K562 (cell line): ENCODE measurements at regions not wholly inside any gene's neighbourhood (a gene's known extent, or its start where the extent isn't known, plus 50 kb on each side); places are given as distances from the start of the nearest gene placed in this dataset.

Experiments
- CREB1 ChIP-seq, 2 experiments: sonication (generic) in 1 of 2; formaldehyde crosslinking in 1 of 2; IDR thresholded peaks; 2 replicates each; pipeline versions ENCODE4 v1.6.1 to v1.8.0; 2012 to 2022; ENCODE audit warnings: inconsistent platforms in 1 of 2, mild to moderate bottlenecking in 1 of 2, missing genetic modification reagents in 1 of 2, moderate library complexity in 1 of 2
- DACH1 ChIP-seq: fragments of 450-650 bp; IDR thresholded peaks from 2 replicates; pipeline ENCODE4 v1.6.1; 2018; ENCODE audit not compliant: partially characterized antibody
- MYNN ChIP-seq, 2 experiments: sonication (generic); formaldehyde crosslinking in 1 of 2; IDR thresholded peaks; 2 replicates each; pipeline versions ENCODE4 v1.5.0 to v1.6.1; 2016 to 2020; ENCODE audit warnings: antibody characterized with exemption in 1 of 2, missing genetic modification reagents in 1 of 2
- SMARCB1 ChIP-seq: IDR thresholded peaks from 2 replicates; pipeline ENCODE4 v1.6.1; 2011; ENCODE audit warnings: improper control_type of control experiment, low read depth; ENCODE audit not compliant: insufficient read length
- SP1 ChIP-seq: sonication (generic); formaldehyde crosslinking; IDR thresholded peaks from 2 replicates; pipeline ENCODE4 v1.8.1; 2022; ENCODE audit warnings: mild to moderate bottlenecking, missing genetic modification reagents
- SP2 ChIP-seq: IDR thresholded peaks from 2 replicates; pipeline ENCODE4 v1.6.1; 2011; ENCODE audit warnings: mild to moderate bottlenecking, low read depth, low read length, moderate library complexity; ENCODE audit not compliant: poor library complexity, severe bottlenecking; ENCODE audit errors: extremely low read depth
- TF ChIP-seq, protein P1 (sequence below): fragments of 250-450 bp; sonication (Bioruptor Pico); IDR thresholded peaks from 2 replicates; pipeline ENCODE4 v1.8.0; 2021; ENCODE audit warnings: borderline replicate concordance, mild to moderate bottlenecking, moderate library complexity; ENCODE audit not compliant: poor library complexity, severe bottlenecking
- TF ChIP-seq, protein P2 (sequence below): fragments of 450-650 bp; IDR thresholded peaks from 2 replicates; pipeline ENCODE4 v1.6.1; 2018; ENCODE audit not compliant: partially characterized antibody

DNA sequence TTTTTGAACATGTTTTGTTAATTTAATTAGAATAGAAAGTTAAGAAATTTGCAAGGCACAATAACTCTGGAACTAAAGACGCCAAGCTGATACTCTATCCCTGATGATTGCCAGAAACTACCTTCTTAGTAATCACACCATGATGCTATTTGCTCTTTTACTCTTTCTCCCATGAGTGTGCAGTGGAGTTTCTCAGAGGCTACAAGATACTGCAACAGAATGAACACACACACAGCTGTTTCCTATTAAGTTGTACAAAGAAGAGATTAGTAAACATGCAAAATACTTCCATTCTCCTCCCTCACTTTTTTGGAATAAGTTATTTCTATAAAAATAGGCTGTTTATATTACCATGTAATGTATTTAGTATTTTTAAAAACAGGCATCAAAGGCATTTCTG, 1367.5 kb downstream of the AACS start:
- TF ChIP-seq, protein P1, sequence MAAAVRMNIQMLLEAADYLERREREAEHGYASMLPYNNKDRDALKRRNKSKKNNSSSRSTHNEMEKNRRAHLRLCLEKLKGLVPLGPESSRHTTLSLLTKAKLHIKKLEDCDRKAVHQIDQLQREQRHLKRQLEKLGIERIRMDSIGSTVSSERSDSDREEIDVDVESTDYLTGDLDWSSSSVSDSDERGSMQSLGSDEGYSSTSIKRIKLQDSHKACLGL (CRISPR knock-in tag) = no peak
- TF ChIP-seq MYNN (IDR thresholded peaks at IDR 0.05) = no peak
- no peak for TF ChIP-seq MYNN (CRISPR knock-in tag; IDR thresholded peaks at IDR 0.05)
- TF ChIP-seq, protein P2, sequence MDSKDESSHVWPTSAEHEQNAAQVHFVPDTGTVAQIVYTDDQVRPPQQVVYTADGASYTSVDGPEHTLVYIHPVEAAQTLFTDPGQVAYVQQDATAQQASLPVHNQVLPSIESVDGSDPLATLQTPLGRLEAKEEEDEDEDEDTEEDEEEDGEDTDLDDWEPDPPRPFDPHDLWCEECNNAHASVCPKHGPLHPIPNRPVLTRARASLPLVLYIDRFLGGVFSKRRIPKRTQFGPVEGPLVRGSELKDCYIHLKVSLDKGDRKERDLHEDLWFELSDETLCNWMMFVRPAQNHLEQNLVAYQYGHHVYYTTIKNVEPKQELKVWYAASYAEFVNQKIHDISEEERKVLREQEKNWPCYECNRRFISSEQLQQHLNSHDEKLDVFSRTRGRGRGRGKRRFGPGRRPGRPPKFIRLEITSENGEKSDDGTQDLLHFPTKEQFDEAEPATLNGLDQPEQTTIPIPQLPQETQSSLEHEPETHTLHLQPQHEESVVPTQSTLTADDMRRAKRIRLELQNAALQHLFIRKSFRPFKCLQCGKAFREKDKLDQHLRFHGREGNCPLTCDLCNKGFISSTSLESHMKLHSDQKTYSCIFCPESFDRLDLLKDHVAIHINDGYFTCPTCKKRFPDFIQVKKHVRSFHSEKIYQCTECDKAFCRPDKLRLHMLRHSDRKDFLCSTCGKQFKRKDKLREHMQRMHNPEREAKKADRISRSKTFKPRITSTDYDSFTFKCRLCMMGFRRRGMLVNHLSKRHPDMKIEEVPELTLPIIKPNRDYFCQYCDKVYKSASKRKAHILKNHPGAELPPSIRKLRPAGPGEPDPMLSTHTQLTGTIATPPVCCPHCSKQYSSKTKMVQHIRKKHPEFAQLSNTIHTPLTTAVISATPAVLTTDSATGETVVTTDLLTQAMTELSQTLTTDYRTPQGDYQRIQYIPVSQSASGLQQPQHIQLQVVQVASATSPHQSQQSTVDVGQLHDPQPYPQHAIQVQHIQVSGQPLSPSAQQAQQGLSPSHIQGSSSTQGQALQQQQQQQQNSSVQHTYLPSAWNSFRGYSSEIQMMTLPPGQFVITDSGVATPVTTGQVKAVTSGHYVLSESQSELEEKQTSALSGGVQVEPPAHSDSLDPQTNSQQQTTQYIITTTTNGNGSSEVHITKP = no peak
- TF ChIP-seq SP1 (CRISPR knock-in tag) = no peak
- no peak for TF ChIP-seq SP2
- TF ChIP-seq SMARCB1 = no peak
- TF ChIP-seq CREB1 (IDR thresholded peaks at IDR 0.05) = no peak
- no peak for TF ChIP-seq CREB1 (CRISPR knock-in tag; IDR thresholded peaks at IDR 0.05)
- no peak for TF ChIP-seq DACH1
